IMR-90 (cell line): ENCODE measurements at regions not wholly inside any gene's neighbourhood (a gene's known extent, or its start where the extent isn't known, plus 50 kb on each side); places are given as distances from the start of the nearest gene placed in this dataset.

Source experiments
- CEBPB ChIP-seq: IDR thresholded peaks from 2 replicates; pipeline ENCODE4 v1.6.1; 2012; ENCODE audit warnings: low read depth, low read length, improper control_type of control experiment
- CHD1 ChIP-seq: IDR thresholded peaks from 2 replicates; pipeline ENCODE4 v1.6.1; 2012; ENCODE audit warnings: low read depth, low read length, improper control_type of control experiment
- FOS ChIP-seq: fragments of 150-350 bp; IDR thresholded peaks from 2 replicates; pipeline ENCODE4 v1.6.1; 2016; ENCODE audit warnings: low read depth, low read length
- MAFK ChIP-seq: IDR thresholded peaks from 2 replicates; pipeline ENCODE4 v1.6.1; 2012; ENCODE audit warnings: low read depth, low read length, improper control_type of control experiment
- MAZ ChIP-seq: IDR thresholded peaks from 2 replicates; pipeline ENCODE4 v1.6.1; 2012; ENCODE audit warnings: low read depth, mild to moderate bottlenecking, low read length, improper control_type of control experiment, moderate library complexity, borderline replicate concordance
- MXI1 ChIP-seq: IDR thresholded peaks from 2 replicates; pipeline ENCODE4 v1.6.1; 2012; ENCODE audit warnings: low read depth, mild to moderate bottlenecking, low read length, moderate library complexity, borderline replicate concordance
- NFE2L2 ChIP-seq: fragments of 150-350 bp; IDR thresholded peaks from 2 replicates; pipeline ENCODE4 v1.6.1; 2016; ENCODE audit warnings: low read depth, mild to moderate bottlenecking, low read length
- POLR2A ChIP-seq: IDR thresholded peaks from 2 replicates; pipeline ENCODE4 v1.6.1; 2012; ENCODE audit warnings: mild to moderate bottlenecking, low read depth, low read length
- RCOR1 ChIP-seq: IDR thresholded peaks from 2 replicates; pipeline ENCODE4 v1.6.1; 2012; ENCODE audit warnings: mild to moderate bottlenecking, low read length, improper control_type of control experiment; ENCODE audit not compliant: insufficient replicate concordance
- RFX5 ChIP-seq: IDR thresholded peaks from 2 replicates; pipeline ENCODE4 v1.8.0; 2012; ENCODE audit warnings: low read depth, mild to moderate bottlenecking, low read length, moderate library complexity
- SMC3 ChIP-seq: fragments of 150-350 bp; IDR thresholded peaks from 2 replicates; pipeline ENCODE4 v1.6.1; 2016; ENCODE audit warnings: low read depth, mild to moderate bottlenecking, antibody characterized with exemption, low read length, moderate library complexity
- TF ChIP-seq, protein P1 (sequence below): conservative IDR thresholded peaks from 2 replicates; pipeline ENCODE4 v1.5.1; 2012; ENCODE audit warnings: mild to moderate bottlenecking, low read depth, low read length, improper control_type of control experiment
- TF ChIP-seq, protein P2 (sequence below): fragments of 150-350 bp; IDR thresholded peaks from 2 replicates; pipeline ENCODE4 v1.6.1; 2017; ENCODE audit warnings: mild to moderate bottlenecking, antibody characterized with exemption, low read length, low read depth

GRCh38 chr2:217305882-217306281 is 446.0 kb upstream of the TNP1 start:
- TF ChIP-seq, protein P1, sequence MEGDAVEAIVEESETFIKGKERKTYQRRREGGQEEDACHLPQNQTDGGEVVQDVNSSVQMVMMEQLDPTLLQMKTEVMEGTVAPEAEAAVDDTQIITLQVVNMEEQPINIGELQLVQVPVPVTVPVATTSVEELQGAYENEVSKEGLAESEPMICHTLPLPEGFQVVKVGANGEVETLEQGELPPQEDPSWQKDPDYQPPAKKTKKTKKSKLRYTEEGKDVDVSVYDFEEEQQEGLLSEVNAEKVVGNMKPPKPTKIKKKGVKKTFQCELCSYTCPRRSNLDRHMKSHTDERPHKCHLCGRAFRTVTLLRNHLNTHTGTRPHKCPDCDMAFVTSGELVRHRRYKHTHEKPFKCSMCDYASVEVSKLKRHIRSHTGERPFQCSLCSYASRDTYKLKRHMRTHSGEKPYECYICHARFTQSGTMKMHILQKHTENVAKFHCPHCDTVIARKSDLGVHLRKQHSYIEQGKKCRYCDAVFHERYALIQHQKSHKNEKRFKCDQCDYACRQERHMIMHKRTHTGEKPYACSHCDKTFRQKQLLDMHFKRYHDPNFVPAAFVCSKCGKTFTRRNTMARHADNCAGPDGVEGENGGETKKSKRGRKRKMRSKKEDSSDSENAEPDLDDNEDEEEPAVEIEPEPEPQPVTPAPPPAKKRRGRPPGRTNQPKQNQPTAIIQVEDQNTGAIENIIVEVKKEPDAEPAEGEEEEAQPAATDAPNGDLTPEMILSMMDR: no peak
- TF ChIP-seq FOS (no peak), POLR2A (no peak), RFX5 (no peak), MAFK (no peak), MXI1 (no peak), CHD1 (no peak), NFE2L2 (no peak), SMC3 (no peak), MAZ (no peak), RCOR1 (no peak), CEBPB (no peak)
- TF ChIP-seq, protein P2, sequence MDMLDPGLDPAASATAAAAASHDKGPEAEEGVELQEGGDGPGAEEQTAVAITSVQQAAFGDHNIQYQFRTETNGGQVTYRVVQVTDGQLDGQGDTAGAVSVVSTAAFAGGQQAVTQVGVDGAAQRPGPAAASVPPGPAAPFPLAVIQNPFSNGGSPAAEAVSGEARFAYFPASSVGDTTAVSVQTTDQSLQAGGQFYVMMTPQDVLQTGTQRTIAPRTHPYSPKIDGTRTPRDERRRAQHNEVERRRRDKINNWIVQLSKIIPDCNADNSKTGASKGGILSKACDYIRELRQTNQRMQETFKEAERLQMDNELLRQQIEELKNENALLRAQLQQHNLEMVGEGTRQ: no peak
